ENCODE measurements at regions not wholly inside any gene's neighbourhood (a gene's known extent, or its start where the extent isn't known, plus 50 kb on each side); places are given as distances from the start of the nearest gene placed in this dataset.
"Not testable (repeated sequence)": the region's sequence is repeated elsewhere in the genome, so short reads cannot be mapped to it uniquely, and the experiment has no call there.

GRCh38 chr1:234809854-234810245 is 199.9 kb upstream of the IRF2BP2 start:
- DNase-seq: not testable (repeated sequence)

- DNase-seq: not testable (repeated sequence)
These were observed 199.2 kb upstream of the IRF2BP2 start for GRCh38 chr1:234808943-234809853.

GRCh38 chr1:234808459-234808858 is 198.5 kb upstream of the IRF2BP2 start:
- DNase-seq: not testable (repeated sequence)

DNA sequence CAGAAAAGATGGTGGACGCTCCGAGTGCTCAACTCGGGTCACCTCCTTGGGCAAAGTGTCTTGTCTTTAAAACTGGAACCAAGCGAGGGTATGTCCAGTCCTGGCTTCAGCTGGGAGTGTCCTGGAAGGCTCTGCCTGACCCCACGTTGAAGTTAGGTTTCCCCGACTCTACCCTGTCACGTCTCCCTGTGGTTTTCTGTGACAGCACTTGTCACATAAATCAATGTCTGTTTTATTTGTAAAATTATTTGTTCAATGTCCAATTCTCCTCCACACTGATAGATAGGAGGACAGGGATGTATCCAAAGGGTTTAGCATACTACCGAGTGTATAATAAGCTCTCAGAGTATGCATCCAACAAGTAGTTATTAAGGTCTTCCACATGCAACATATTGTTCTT is 197.7 kb upstream of the IRF2BP2 start:
- not testable (repeated sequence) for DNase-seq

DNA sequence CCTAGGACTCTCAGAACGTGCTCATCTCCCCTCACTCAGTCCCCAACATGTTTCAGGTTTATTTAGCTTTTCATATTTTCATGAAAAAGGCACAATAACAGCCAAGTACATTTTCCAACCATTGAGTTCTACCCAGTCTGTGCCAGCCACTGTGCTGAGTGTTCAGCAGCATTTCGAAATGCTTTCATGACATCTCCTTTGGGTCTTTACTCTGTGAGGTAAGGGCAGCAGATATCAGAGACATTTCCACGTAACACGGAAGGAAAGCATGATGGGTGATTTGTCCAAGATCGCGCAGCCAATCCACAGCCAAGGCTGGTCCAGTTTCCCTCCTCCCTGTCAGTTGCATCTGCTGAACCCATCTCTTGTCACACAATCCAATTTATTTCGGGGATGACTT is 192.6 kb upstream of the IRF2BP2 start:
- not testable (repeated sequence) for DNase-seq

GRCh38 chr1:234801636-234802035 is 191.7 kb upstream of the IRF2BP2 start:
- DNase-seq: not testable (repeated sequence)

- DNase-seq: not testable (repeated sequence)
These were observed 191.2 kb upstream of the IRF2BP2 start for GRCh38 chr1:234801147-234801546.

DNA sequence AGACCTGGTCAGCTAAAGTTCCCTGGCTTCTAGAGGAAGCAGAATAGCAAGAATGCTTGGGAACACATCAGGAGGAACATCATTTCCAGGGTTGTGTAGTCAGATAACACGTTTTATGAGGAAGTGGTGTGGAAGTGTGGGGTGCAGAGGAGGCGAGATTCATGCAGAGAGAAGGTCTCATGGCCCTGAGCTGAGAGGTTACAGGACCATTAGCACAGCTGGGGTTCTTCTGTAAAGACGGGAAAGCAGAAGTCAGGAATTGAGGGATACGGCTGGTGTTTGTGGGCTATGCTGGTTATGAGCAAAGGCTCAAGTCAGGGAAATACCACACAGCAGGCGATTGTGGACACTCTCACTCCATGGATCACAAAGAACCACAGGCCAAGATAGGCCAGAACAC is 190.6 kb upstream of the IRF2BP2 start:
- DNase-seq: not testable (repeated sequence)

DNA sequence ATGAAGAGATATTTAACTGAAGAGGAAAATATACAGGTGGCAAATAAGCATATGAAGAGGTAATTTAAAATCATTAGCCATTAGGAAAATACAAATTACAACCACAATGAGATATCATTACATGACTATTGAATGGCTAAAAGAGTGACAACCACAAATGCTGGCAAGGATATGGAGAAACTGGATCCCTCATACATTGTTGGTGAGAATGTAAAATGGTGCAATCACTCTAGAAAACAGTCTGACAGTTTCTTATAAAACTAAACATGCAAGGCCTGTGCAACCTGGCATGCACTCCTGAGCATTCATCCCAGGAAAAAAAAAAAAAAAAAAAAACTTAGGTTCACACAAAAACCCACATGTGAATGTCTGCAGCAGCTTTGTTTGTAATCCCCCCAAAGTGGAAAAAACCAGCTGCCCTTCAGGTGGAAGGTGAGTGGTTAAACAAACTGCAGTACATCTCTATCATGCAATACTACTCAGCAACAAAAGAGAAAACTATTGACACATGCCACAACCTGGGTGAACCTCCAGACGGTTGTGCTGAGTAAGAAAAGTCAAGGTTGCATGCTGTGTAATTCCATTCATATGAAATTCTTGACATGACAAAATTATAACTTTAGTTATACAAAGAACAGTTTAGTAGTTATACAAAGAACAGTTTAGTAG is 189.2 kb upstream of the IRF2BP2 start:
- not testable (repeated sequence) for DNase-seq

DNA sequence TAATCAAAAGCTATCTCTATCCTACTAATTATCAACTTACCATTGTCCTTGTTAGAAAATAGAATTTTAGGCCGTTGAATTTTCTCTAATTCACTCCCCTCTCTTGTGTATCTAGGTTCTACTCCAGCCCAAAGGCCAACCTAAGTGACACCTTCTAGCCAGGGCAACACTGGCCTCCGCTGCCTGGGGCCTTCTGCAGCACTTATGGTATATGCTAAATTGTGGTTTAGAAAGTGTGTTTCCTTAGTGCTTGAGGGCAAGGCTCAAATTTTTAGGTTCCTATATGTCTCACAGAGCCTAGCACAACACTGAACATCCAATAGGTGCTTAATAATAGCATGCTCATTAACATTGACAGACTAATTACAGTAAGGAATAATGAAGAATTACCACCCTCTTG is 187.2 kb upstream of the IRF2BP2 start:
- not testable (repeated sequence) for DNase-seq

DNA sequence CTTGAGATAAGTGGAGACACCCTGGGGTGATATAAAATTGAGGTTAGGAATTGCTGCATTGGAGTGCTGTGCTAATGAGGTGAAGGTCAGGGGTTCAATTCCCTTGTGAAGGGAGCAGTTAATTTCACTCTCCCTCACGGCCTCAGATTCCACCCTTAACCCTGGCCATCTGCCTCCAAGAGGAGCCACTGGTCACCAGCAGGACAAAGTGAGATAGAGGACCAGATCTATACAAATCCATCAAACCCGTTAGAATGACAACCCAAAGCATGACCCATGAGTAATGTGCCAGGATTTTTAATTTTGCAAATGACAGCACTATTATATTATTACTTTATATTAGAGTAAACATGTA is 186.4 kb upstream of the IRF2BP2 start:
- not testable (repeated sequence) for DNase-seq

DNA sequence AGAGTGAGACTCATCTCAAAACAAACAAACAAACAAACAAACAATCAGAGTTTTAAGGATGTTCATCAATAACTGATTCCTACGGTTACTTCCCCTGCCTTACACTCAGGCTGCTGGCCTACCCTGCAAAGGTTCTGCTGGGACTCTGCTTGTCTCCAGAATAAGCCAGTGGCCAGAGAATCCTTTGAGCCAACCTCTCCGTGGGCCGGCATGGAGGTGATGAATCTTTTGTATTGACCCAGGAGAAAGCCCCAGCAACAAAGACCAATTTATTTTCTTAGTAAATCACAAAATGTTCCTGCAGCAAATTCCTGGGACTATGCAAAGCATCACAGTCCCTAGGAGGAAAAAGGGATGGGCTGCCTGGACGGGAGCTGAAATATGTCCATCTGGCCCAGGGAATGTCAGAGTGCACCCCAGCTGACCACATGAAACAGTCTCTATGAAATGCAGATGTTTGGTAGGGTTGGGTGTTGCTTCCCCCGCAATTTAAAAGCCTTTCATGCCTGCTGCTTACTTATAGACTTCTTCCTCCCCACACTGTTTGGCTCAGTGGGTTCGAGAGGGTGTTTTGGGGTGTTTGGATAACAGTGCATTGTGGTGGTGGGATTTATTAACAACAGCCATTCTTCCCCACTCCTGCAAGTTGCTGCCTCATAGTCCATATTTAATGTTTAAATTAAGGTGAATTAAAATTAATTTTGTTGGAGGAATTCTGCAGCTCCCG is 185.9 kb upstream of the IRF2BP2 start:
- DNase-seq: not testable (repeated sequence)

- not testable (repeated sequence) for DNase-seq
These were observed 185.0 kb upstream of the IRF2BP2 start for GRCh38 chr1:234795007-234795406.

- DNase-seq: not testable (repeated sequence)
These were observed 184.5 kb upstream of the IRF2BP2 start for GRCh38 chr1:234794452-234794851.

- not testable (repeated sequence) for DNase-seq
These were observed 183.9 kb upstream of the IRF2BP2 start for GRCh38 chr1:234793924-234794323.

DNA sequence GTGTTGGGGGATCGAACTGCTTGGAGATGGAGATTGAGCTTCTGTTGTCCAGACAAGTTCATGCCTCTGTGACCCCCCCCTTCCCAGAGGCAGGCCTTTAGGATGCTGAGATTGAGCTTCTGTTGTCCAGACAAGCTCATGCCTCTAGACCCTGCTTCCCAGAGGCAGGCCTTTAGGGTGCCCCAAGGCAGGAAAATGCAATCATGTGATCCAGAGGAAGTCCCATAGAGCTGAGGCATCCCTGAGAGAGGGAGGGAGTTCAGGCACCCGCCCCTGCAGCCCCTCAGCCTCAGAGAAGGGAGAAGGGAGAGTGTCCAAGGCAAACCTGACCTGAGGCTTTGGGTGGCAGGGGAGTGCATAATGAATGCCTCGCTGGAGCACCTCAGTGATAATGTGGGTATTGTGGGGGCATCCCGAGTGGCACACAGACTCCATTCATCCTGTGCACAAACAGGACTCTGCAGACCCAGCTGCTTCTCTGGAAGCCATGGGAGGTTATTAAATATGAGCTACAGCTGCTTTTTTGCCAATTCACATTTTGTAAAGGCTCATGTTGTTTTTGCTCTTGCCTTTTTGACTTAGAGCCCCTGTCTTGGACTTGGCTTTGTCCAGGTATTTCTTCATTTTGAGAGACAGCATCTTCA is 182.4 kb upstream of the IRF2BP2 start:
- DNase-seq: not testable (repeated sequence)

GRCh38 chr1:234791615-234792014 is 181.6 kb upstream of the IRF2BP2 start:
- not testable (repeated sequence) for DNase-seq

DNA sequence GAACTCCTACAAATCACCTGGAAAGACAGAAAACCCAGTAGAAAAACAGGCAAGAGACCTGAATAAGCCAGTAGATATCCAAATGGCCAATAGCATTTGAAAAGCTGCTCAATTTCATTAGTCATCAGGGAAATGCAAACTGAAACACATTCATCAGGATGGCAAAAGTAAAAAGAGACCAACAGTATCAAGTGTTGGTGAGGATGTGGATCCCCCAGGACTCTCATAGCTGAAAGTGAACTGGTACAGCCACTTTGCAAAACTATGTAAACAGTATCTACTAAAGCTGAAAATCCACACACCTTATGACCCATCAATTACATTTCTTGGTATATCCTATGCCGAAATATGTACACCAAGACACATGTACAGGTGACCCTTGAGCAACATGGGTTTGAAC is 180.4 kb upstream of the IRF2BP2 start:
- not testable (repeated sequence) for DNase-seq

DNA sequence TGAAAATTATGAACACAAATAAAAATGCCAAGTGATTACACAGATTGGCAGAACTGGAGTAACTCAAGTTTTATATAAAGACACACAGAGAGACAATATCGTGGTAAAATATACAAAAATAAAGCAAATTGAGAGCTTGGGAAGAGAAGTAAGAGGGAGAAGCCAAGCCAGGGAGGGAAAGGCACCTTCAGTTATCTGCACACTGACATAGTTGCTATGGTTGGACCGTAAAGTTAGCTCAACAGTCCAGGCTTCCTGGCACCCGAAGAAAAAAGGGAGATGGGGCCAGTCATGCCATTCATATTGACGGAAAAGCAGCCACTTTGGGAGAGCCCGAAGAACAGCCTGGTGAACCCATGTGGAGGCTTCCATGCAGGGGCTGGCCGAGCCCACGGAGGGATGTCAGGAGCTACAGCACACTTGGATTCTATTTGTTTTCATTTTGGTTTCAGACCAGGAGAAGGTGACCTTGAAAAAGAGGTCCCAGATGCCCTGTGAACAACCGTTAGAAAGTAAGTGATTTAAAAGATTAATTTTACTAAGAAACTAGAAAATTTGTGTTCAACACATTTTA is 177.1 kb upstream of the IRF2BP2 start:
- not testable (repeated sequence) for DNase-seq

DNA sequence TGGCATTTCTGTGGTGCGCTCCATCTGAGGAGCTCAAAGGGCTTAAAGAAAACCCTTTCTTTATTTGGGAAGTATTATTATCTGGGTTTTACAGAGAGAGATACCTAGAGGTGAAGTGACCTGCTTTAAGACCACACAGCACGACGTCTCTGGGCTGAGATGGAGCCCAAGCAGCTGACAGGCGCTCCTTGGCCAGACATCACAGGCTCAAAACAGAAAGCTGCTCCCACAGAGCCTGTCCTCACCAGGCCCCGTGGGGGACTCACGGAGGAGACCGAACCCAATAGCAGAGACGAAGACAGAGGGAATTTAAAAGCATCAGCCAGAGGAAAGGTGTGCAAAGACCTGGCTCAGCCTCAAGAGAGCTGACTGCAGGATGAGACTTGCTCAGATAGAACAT is 175.9 kb upstream of the IRF2BP2 start:
- DNase-seq: not testable (repeated sequence)

- DNase-seq: not testable (repeated sequence)
These were observed 175.5 kb upstream of the IRF2BP2 start for GRCh38 chr1:234785471-234785919.

DNA sequence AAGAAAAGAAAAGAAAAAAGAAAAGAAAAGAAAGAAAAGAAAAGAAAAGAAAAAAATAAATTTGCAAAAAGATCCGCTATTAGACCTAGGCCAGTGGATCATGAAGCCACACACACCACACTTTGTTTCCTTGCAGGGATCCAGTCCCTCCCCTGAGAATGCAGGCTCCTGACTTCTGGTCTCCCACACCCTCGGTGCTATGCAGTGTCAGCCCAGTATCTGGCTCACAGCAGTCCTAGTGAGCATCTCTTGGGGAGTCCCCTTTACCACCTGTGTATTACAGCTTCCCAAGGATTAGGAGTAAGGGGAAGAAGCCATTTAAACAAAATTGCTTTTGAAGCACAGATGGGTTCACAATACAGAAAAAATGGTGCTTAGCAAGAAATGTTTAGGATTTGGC is 174.1 kb upstream of the IRF2BP2 start:
- not testable (repeated sequence) for DNase-seq
